Effector memory CD4-positive, alpha-beta T cell (primary cell): ENCODE measurements at regions not wholly inside any gene's neighbourhood (a gene's known extent, or its start where the extent isn't known, plus 50 kb on each side); places are given as distances from the start of the nearest gene placed in this dataset.

Source experiments
- DNase-seq, 3 donors: peaks; one replicate each; pipeline ENCODE4 v3.0.0-alpha.2; 2020
- H3K27ac ChIP-seq: 2 replicates; pipeline ENCODE4 v1.7.0; 2013; ENCODE audit warnings: mild to moderate bottlenecking, low read length, moderate library complexity; ENCODE audit not compliant: insufficient read depth, poor library complexity, severe bottlenecking
- H3K27me3 ChIP-seq: replicated peaks from 2 replicates; pipeline ENCODE4 v1.7.0; 2013; ENCODE audit warnings: mild to moderate bottlenecking, low read length; ENCODE audit not compliant: insufficient read depth, control insufficient read depth, poor library complexity, severe bottlenecking
- H3K36me3 ChIP-seq: 2 replicates; pipeline ENCODE4 v1.7.0; 2013; ENCODE audit warnings: mild to moderate bottlenecking, low read length, moderate library complexity; ENCODE audit not compliant: control insufficient read depth, insufficient read depth
- H3K4me1 ChIP-seq: 2 replicates; pipeline ENCODE4 v1.7.0; 2013; ENCODE audit warnings: low read length, mild to moderate bottlenecking; ENCODE audit not compliant: control insufficient read depth, insufficient read depth, poor library complexity, severe bottlenecking
- H3K4me3 ChIP-seq: 2 replicates; pipeline ENCODE4 v1.7.0; 2013; ENCODE audit warnings: low read length, low read depth, mild to moderate bottlenecking; ENCODE audit not compliant: insufficient read depth, poor library complexity, severe bottlenecking
- H3K9me3 ChIP-seq: 2 replicates; pipeline ENCODE4 v1.7.0; 2013; ENCODE audit warnings: mild to moderate bottlenecking, low read length, moderate library complexity; ENCODE audit not compliant: control insufficient read depth

- Histone ChIP-seq H3K4me3 (no peak overlapping the region), H3K9me3 (no peaks in the 10 kb centered on the region), H3K4me1 (no peaks in the 10 kb centered on the region), H3K27ac (no peak overlapping the region), H3K36me3 (no peaks in the 10 kb centered on the region), H3K27me3 (no peaks in the 10 kb centered on the region)
- DNase-seq = no peak
Measured at GRCh38 chr5:81860778-81861177, 109.9 kb upstream of the SSBP2 start.

GRCh38 chr5:81859624-81860023 lies 108.7 kb upstream of the SSBP2 start:
- Histone ChIP-seq H3K4me3 (no peak overlapping the region), H3K9me3 (no peaks in the 10 kb centered on the region), H3K27ac (no peak overlapping the region), H3K27me3 (no peaks in the 10 kb centered on the region), H3K36me3 (no peaks in the 10 kb centered on the region), H3K4me1 (no peaks in the 10 kb centered on the region)
- DNase-seq = no peak

- Histone ChIP-seq H3K27ac (no peak overlapping the region), H3K4me1 (peaks cover 9% of the 10 kb centered on the region), H3K9me3 (no peaks in the 10 kb centered on the region), H3K36me3 (no peaks in the 10 kb centered on the region), H3K27me3 (no peaks in the 10 kb centered on the region), H3K4me3 (no peak overlapping the region)
- no peak for DNase-seq
Measured at GRCh38 chr5:81856948-81857928, 106.3 kb upstream of the SSBP2 start.

- Histone ChIP-seq H3K4me3 (no peak overlapping the region), H3K4me1 (peaks cover 20% of the 10 kb centered on the region), H3K9me3 (no peaks in the 10 kb centered on the region), H3K36me3 (no peaks in the 10 kb centered on the region), H3K27ac (no peak overlapping the region), H3K27me3 (no peaks in the 10 kb centered on the region)
- no peak for DNase-seq
Measured at GRCh38 chr5:81855591-81855990, 104.7 kb upstream of the SSBP2 start.

DNA sequence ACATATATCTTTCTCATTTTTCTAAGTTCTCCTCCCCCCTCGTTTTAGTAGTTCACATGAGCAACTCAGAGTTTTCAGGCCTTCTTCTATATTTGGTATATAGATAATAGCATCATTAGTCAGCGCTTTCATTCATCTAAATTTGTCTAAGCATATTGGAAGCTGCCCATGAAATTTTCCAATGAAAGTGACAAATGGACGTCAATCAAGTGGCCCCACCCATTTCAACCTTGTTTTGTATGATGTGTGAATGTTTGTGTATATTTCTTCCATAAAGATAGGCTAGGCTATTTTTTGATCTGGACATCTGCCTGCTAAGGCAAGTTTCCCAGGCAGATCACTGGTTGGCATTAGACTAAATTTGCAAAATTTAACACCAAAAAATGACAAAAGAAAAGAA lies 104.0 kb upstream of the SSBP2 start:
- H3K27me3 ChIP-seq = no peaks in the 10 kb centered on the region
- no peaks in the 10 kb centered on the region for H3K36me3 ChIP-seq
- no peak overlapping the region for H3K27ac ChIP-seq
- H3K9me3 ChIP-seq = no peaks in the 10 kb centered on the region
- no peak overlapping the region for H3K4me3 ChIP-seq
- DNase-seq = no peak
- peaks cover 24% of the 10 kb centered on the region for H3K4me1 ChIP-seq

GRCh38 chr5:81854485-81854884 lies 103.6 kb upstream of the SSBP2 start:
- no peak for DNase-seq
- Histone ChIP-seq H3K9me3 (no peaks in the 10 kb centered on the region), H3K27me3 (no peaks in the 10 kb centered on the region), H3K27ac (no peak overlapping the region), H3K36me3 (no peaks in the 10 kb centered on the region), H3K4me3 (no peak overlapping the region), H3K4me1 (peaks cover 24% of the 10 kb centered on the region)

GRCh38 chr5:81853030-81853357 lies 102.1 kb upstream of the SSBP2 start:
- Histone ChIP-seq H3K27me3 (no peaks in the 10 kb centered on the region), H3K4me3 (no peak overlapping the region), H3K36me3 (no peaks in the 10 kb centered on the region), H3K9me3 (no peaks in the 10 kb centered on the region), H3K4me1 (peaks cover 24% of the 10 kb centered on the region), H3K27ac (no peak overlapping the region)
- no peak for DNase-seq

- no peaks in the 10 kb centered on the region for H3K9me3 ChIP-seq
- H3K4me3 ChIP-seq = peak overlapping the region; percentile 37
- DNase-seq = no peak
- H3K27ac ChIP-seq = peak overlapping the region; percentile 63
- H3K27me3 ChIP-seq = no peaks in the 10 kb centered on the region
- H3K36me3 ChIP-seq = no peaks in the 10 kb centered on the region
- peaks cover 24% of the 10 kb centered on the region for H3K4me1 ChIP-seq
Measured at GRCh38 chr5:81852291-81853029, 101.6 kb upstream of the SSBP2 start.

DNA sequence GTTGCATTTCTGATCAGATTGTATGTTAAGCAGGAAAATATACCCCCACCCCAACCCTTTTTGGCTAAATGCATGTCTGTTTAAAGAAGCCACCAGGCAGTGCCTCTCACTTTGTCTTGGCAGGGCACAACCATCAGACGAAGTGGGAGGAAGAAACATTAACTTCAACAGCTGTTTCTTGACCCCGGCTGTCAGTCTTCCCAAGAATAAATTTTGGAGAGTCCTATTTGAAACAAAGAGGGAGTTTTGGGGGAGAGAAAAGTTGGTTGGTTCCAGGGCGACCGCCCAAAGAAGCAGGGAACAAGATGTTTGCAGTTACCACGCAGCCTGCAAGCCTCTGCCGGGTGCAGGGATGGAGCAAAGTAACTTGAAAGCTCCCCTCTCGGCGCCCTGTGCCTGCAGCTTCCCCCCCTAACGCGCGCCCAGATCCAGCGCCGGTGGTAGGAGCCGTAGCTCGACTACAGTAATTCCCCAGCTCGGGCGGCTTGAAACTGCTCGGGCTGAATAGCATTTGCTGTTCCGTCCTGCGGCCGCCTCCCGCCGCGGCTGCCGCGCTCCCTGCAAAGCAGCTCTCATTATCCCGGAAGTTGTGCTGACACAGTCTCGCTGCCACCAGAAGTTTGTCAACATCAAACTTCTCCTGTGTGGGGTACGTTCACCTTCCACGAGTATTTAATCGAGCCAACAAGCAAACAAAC lies 100.7 kb upstream of the SSBP2 start:
- no peaks in the 10 kb centered on the region for H3K9me3 ChIP-seq
- peak; percentile 74 to 84 (median 75) for DNase-seq
- H3K36me3 ChIP-seq = no peaks in the 10 kb centered on the region
- H3K27ac ChIP-seq = peak overlapping the region; percentile 63
- peak overlapping the region; percentile 63 for H3K4me3 ChIP-seq
- peaks cover 24% of the 10 kb centered on the region for H3K4me1 ChIP-seq
- no peaks in the 10 kb centered on the region for H3K27me3 ChIP-seq
